AG09319 (cell line): ENCODE measurements at regions not wholly inside any gene's neighbourhood (a gene's known extent, or its start where the extent isn't known, plus 50 kb on each side); places are given as distances from the start of the nearest gene placed in this dataset.

Source experiments
- DNase-seq: peaks from one replicate; pipeline ENCODE4 v3.0.0-alpha.2; 2010; ENCODE audit warnings: low read depth; ENCODE audit errors: extremely low read depth
- CTCF ChIP-seq: IDR thresholded peaks from 2 replicates; pipeline ENCODE4 v1.5.1; 2011; ENCODE audit warnings: low read depth, mild to moderate bottlenecking, inconsistent platforms, low read length, moderate library complexity

- TF ChIP-seq CTCF: no peak
- DNase-seq: no peak
Observed at GRCh38 chr5:133905424-133905823, 63.0 kb downstream of the C5orf15 start.

- no peak for TF ChIP-seq CTCF
- no peak for DNase-seq
Observed at GRCh38 chr5:133904641-133905040, 63.8 kb downstream of the C5orf15 start.

- no peak for DNase-seq
- TF ChIP-seq CTCF: no peak
Observed at GRCh38 chr5:133902511-133903118, 65.8 kb downstream of the C5orf15 start.

- TF ChIP-seq CTCF: no peak
Observed at GRCh38 chr5:133900534-133901270, 67.7 kb downstream of the C5orf15 start.

GRCh38 chr5:133899506-133899905 is 68.9 kb downstream of the C5orf15 start:
- no peak for DNase-seq
- TF ChIP-seq CTCF: no peak

More at GRCh38 chr5:133900534-133901270, 67.7 kb downstream of the C5orf15 start:
- no peak for DNase-seq

- TF ChIP-seq CTCF: no peak
- no peak for DNase-seq
Observed at GRCh38 chr5:133898440-133898839, 70.0 kb downstream of the C5orf15 start.

- DNase-seq: no peak
- TF ChIP-seq CTCF: no peak
Observed at GRCh38 chr5:133897431-133897830, 71.0 kb downstream of the C5orf15 start.
